HG03196 (cell line): ENCODE measurements at regions not wholly inside any gene's neighbourhood (a gene's known extent, or its start where the extent isn't known, plus 50 kb on each side); places are given as distances from the start of the nearest gene placed in this dataset.
"Not testable (repeated sequence)": the region's sequence is repeated elsewhere in the genome, so short reads cannot be mapped to it uniquely, and the experiment has no call there.

Experiments
- ATAC-seq: cut with Tn5 transposase; IDR thresholded peaks from one replicate; pipeline ENCODE4 v1.9.1; 2021; ENCODE audit not compliant: unreplicated experiment

DNA sequence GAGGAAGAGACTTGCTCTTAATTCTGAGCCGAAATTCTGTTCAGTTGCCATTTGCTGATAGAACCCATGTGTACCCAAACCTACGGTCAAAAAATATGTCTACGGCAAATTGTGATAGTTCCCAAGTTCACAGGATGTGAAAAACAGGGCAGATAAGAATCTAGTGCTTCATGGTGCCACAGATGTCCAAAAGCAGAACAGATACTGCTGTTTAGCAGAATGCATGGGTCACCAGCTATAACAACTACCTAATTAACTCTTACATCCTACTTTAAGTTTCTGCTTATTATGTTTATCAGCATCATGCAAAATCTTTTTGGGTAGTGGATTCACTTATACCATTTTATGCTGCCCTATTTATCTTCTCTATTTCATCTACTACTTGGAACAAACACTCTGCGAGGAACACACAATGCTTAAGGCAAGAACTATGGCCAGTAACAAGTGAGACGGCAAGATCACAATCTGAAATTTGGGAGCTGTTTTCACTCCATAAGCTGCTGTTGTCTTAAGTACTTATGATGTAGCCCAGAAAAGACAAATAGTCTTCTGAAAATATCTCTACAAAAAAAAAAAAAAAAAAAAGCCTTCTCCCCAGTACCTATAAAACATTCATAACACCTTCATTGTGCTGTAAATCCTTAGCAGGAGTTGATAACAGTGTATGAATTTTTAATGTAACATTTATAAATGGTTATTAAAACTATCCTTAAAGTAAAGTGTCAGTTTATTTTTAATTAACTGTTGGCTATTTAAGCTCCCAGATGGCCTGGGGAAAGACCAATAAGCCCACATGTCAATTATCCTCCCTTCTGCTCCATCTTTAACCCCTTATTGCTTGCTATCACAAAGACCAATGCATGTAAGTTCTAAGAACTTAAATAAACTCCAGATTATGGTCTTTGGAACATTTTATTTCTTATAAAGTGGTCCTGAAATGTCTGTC lies 232.3 kb downstream of the TLR4 start:
- peak; percentile 89 for ATAC-seq

DNA sequence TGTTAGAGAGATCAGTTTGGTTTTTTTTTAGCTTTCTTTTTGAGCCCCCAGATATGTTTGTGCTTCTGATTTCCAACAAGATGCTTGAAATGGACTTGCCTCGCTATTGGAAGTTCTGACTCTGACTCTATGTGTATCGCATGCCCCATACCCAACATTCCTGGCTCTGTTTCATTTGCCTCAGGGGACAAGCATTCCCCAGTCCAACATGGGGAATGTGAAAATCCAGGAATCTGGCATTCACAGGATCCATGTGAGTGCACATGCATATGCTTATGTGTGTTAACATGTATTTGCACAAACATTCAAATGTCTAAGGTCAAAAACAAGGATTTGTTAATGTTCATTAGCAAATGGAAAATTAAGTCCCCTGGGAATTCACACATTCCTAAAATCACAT lies 233.9 kb downstream of the TLR4 start:
- ATAC-seq, result no peak

- no peak for ATAC-seq
Measured at GRCh38 chr9:117938896-117939295, 234.7 kb downstream of the TLR4 start.

- ATAC-seq, result not testable (repeated sequence)
Measured at GRCh38 chr9:117944750-117945149, 240.5 kb downstream of the TLR4 start.

DNA sequence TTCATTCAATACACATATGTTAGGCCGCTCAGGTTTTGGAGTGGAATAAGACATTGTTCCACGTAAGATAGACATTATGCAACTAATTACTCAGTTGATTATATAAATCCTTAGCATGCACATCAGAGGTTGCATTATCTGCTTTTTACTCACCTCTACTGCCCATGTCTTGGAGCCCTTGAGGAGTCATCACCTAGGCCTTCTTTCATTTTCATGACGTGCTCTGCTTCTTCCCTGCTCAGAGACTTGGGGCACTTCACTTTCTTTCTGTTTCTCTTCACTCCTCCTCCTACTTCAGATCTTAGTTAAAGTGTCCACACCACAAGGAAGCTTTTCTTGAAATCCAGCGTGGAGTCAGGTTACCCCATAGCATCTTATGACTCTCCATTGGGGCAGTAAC lies 241.1 kb downstream of the TLR4 start:
- no peak for ATAC-seq

DNA sequence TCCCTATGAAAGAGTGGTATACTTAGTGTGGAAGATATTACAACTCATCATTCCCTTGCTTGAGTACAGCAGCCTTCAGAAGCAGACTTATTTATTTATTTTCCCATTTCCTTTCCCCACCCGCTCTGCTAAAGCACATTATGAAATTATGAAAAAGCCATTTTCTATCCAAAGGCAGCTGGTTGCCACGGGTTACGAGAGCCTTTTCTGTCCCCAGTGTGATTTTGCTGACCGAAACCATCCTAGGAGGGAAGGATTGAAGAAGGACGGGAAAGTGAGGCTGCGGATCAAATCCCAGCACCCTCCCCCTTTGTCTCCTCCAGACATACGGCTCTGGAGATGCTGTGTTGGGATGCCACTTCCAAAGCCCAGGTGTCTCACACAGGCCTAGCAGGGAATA lies 246.9 kb downstream of the TLR4 start:
- ATAC-seq, result no peak

DNA sequence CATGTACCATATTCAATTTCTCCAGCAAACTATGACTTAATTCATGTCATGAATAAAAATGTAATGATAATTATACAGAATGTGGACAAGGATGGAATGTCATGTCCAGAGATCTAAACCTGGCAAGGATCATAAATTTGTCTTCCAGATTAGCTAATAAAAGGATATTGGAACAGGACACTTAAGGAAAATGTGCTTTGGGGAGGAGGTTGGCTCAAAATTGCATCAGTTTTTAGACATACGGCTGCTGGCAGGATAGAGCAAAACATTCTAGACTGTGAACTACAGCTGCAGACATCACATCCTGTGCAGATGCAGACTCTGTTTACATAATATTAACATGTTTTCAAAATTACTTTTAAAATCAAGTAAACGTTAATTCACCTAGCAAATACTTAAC lies 248.4 kb downstream of the TLR4 start:
- ATAC-seq, result no peak

DNA sequence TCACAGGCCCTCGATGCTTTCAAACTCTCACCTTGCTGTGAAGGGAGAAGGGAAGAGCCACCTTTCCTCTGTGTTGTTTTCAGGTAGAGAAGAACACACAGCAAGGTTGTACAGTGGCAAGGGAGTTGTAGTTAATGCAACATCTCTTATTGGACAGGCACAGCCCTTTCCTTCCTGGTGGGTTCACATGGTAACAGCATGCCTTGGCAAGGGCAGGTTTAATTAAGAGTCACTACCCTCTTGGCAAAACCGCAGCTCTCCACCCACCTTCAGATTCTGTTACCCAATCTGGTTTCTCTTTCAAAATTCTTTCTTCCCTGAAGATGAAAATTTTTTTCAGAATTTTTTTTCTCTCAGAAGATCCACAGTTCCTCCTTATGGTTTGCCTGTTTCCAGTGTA lies 253.1 kb downstream of the TLR4 start:
- no peak for ATAC-seq

GRCh38 chr9:117958726-117959125 lies 254.5 kb downstream of the TLR4 start:
- ATAC-seq, result no peak

GRCh38 chr9:117963493-117964090 lies 259.4 kb downstream of the TLR4 start:
- no peak for ATAC-seq

- ATAC-seq, result no peak
Measured at GRCh38 chr9:117970276-117971050, 266.3 kb downstream of the TLR4 start.

- no peak for ATAC-seq
Measured at GRCh38 chr9:117974108-117974507, 269.9 kb downstream of the TLR4 start.

GRCh38 chr9:117979914-117980313 lies 275.7 kb downstream of the TLR4 start:
- no peak for ATAC-seq

- ATAC-seq, result no peak
Measured at GRCh38 chr9:117987945-117988344, 283.7 kb downstream of the TLR4 start.

GRCh38 chr9:117992006-117992405 lies 287.8 kb downstream of the TLR4 start:
- ATAC-seq, result no peak

DNA sequence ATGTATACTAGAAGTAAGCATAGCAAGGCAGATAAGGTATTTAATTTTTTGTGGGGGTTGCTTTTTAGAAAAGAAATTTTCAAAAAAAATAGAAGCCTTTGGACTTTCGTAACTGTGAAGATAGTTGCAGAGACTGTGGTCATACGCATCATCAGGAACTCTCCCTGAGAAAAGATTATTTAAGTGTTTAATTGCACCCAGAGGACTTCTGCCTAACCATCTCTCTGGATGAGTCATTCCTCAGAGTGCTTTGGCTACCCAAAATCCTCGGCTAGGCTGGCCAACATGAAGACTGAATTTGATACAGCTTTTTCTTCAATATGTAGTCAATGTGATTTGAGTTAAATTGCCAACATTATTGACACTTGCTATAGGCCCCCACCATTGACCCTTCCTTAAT lies 296.4 kb downstream of the TLR4 start:
- ATAC-seq, result no peak

GRCh38 chr9:118003240-118003639 lies 299.0 kb downstream of the TLR4 start:
- ATAC-seq, result no peak

DNA sequence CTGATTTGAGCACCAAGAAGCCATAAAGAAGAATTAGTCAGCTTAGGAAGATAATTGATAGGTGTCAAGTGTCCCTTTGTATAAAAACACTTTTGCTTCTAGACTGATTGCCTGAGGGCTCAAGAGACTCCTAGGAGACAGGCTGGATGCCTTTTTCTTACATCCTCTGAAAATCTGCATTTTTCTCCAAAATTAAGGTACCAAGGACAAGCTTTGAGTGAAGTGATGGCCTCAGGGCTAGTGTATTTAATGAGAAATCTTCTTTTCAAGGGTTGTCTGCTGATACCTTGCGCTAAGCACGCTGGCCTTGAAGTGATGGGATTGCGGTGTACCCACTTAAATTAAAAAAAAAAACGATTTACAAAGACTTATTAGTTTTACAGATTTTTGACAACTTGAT lies 304.0 kb downstream of the TLR4 start:
- ATAC-seq, result no peak

DNA sequence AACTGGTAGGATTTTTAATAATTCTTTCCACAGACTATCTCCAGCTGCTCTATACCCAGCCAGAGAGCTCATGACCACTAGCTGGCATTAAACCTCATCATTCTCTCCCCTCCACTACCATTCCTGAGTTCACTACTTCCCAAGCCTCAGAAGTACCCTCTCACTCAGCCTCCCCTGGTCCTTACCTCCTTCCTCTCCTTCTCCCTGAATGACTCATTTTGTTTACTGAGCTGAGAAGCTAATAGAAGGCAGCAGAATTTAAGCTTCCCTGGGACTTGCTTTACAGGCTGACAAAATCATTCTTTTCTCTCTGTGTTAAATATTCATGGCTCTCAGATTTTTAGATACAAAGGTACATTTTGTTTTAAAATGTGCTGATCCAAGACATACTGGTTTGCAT lies 305.4 kb downstream of the TLR4 start:
- ATAC-seq, result no peak

- ATAC-seq, result no peak
Measured at GRCh38 chr9:118017607-118018122, 313.5 kb downstream of the TLR4 start.

GRCh38 chr9:118023644-118024043 lies 319.4 kb downstream of the TLR4 start:
- ATAC-seq, result no peak
